B cell (primary cell): ENCODE measurements at regions not wholly inside any gene's neighbourhood (a gene's known extent, or its start where the extent isn't known, plus 50 kb on each side); places are given as distances from the start of the nearest gene placed in this dataset.

Source experiments
- CTCF ChIP-seq: fragments of 200-600 bp; IDR thresholded peaks from one replicate; pipeline ENCODE4 v1.8.0; 2022; ENCODE audit warnings: antibody characterized with exemption, mild to moderate bottlenecking
- EZH2 ChIP-seq: IDR thresholded peaks from 2 replicates; pipeline ENCODE4 v1.6.1; 2012; ENCODE audit warnings: borderline replicate concordance, low read depth, mild to moderate bottlenecking, moderate library complexity, low read length; ENCODE audit not compliant: insufficient read depth, poor library complexity, severe bottlenecking

GRCh38 chrX:137430984-137431475, 134.9 kb upstream of the ZIC3 start:
- TF ChIP-seq EZH2 (no peak), CTCF (no peak)
